ENCODE measurements at regions not wholly inside any gene's neighbourhood (a gene's known extent, or its start where the extent isn't known, plus 50 kb on each side); places are given as distances from the start of the nearest gene placed in this dataset.

- no peak for TF ChIP-seq POLR2AphosphoS5 (IDR thresholded peaks at IDR 0.05; ENCODE audit: low read depth, low read length)
- TF ChIP-seq CTCF (IDR thresholded peaks at IDR 0.05): no peak
Observed at GRCh38 chr7:153550173-153550572, 502.0 kb upstream of the DPP6 start.
